Suprapubic skin (tissue), 4 donors: ENCODE measurements at regions not wholly inside any gene's neighbourhood (a gene's known extent, or its start where the extent isn't known, plus 50 kb on each side); places are given as distances from the start of the nearest gene placed in this dataset.

Source experiments
- DNase-seq, 2 donors: peaks; one replicate each; pipeline ENCODE4 v3.0.0-alpha.2; 2019; ENCODE audit warnings: low spot score in 2 of 2
- H3K27ac ChIP-seq: fragments of 200-600 bp; sonication (generic); one replicate; pipeline ENCODE4 v1.5.1; 2019
- H3K27me3 ChIP-seq: fragments of 200-600 bp; sonication (generic); one replicate; pipeline ENCODE4 v1.5.1; 2019
- H3K36me3 ChIP-seq: fragments of 200-600 bp; sonication (generic); one replicate; pipeline ENCODE4 v1.5.1; 2019
- H3K4me1 ChIP-seq: fragments of 200-600 bp; sonication (generic); one replicate; pipeline ENCODE4 v1.5.1; 2019
- H3K4me3 ChIP-seq: fragments of 200-600 bp; sonication (generic); one replicate; pipeline ENCODE4 v1.5.1; 2019; ENCODE audit warnings: mild to moderate bottlenecking
- H3K9me3 ChIP-seq: fragments of 200-600 bp; sonication (generic); one replicate; pipeline ENCODE4 v1.5.1; 2019
- CTCF ChIP-seq, 2 donors: fragments of 200-600 bp in 1 of 2; fragments of 450-650 bp in 1 of 2; sonication (generic) in 1 of 2; IDR thresholded peaks; one replicate each; pipeline ENCODE4 v1.5.1; 2016 to 2019; ENCODE audit warnings: antibody characterized with exemption in 2 of 2, mild to moderate bottlenecking in 1 of 2, moderate library complexity in 1 of 2
- EP300 ChIP-seq: sonication (generic); formaldehyde crosslinking; IDR thresholded peaks from one replicate; pipeline ENCODE4 v1.6.1; 2017; ENCODE audit warnings: antibody characterized with exemption
- POLR2A ChIP-seq, 2 donors: fragments of 450-650 bp; IDR thresholded peaks; one replicate each; pipeline ENCODE4 v1.6.1; 2017; ENCODE audit warnings: antibody characterized with exemption in 2 of 2, mild to moderate bottlenecking in 2 of 2, moderate library complexity in 2 of 2
- POLR2AphosphoS5 ChIP-seq, 3 donors: sonication (generic); formaldehyde crosslinking; IDR thresholded peaks; one replicate each; pipeline ENCODE4 v1.6.1; 2017; ENCODE audit warnings: antibody characterized with exemption in 3 of 3
- WGBS: methylation state at CpG from one replicate; pipeline ENCODE4 v1.1.5; 2018; 5-methylcytosine and 5-hydroxymethylcytosine counted together

GRCh38 chr14:65206078-65206447 lies 103.7 kb upstream of the MAX start:
- TF ChIP-seq POLR2A (IDR thresholded peaks at IDR 0.05) (no peak), CTCF (IDR thresholded peaks at IDR 0.05) (no peak), EP300 (no peak), POLR2AphosphoS5 (IDR thresholded peaks at IDR 0.05) (no peak)
- no peaks in the 10 kb centered on the region for H3K4me1 ChIP-seq
- H3K27ac ChIP-seq: no peak overlapping the region
- H3K36me3 ChIP-seq: no peaks in the 10 kb centered on the region
- WGBS: 87% methylated on average over 7 of the region's 7 CpGs
- no peaks in the 10 kb centered on the region for H3K27me3 ChIP-seq
- no peak overlapping the region for H3K4me3 ChIP-seq
- DNase-seq: no peak
- H3K9me3 ChIP-seq: no peaks in the 10 kb centered on the region

- Histone ChIP-seq H3K36me3 (no peaks in the 10 kb centered on the region), H3K4me1 (no peaks in the 10 kb centered on the region), H3K27me3 (no peaks in the 10 kb centered on the region), H3K27ac (no peak overlapping the region), H3K4me3 (no peak overlapping the region), H3K9me3 (no peaks in the 10 kb centered on the region)
- no peak for TF ChIP-seq POLR2AphosphoS5 (IDR thresholded peaks at IDR 0.05)
- TF ChIP-seq CTCF (IDR thresholded peaks at IDR 0.05): no peak
- TF ChIP-seq POLR2A (IDR thresholded peaks at IDR 0.05): no peak
- TF ChIP-seq EP300: no peak
- no peak for DNase-seq
- WGBS: 85% methylated on average over 3 of the region's 3 CpGs
Measured at GRCh38 chr14:65206448-65207096, 104.3 kb upstream of the MAX start.

GRCh38 chr14:65208548-65208947 lies 106.2 kb upstream of the MAX start:
- no peaks in the 10 kb centered on the region for H3K27me3 ChIP-seq
- 92% methylated on average over 10 of the region's 10 CpGs for WGBS
- H3K9me3 ChIP-seq: no peaks in the 10 kb centered on the region
- no peak for TF ChIP-seq POLR2A (IDR thresholded peaks at IDR 0.05)
- no peak for TF ChIP-seq CTCF (IDR thresholded peaks at IDR 0.05)
- TF ChIP-seq POLR2AphosphoS5 (IDR thresholded peaks at IDR 0.05): no peak
- no peak for TF ChIP-seq EP300
- H3K4me1 ChIP-seq: no peaks in the 10 kb centered on the region
- H3K4me3 ChIP-seq: no peak overlapping the region
- H3K27ac ChIP-seq: no peak overlapping the region
- no peak for DNase-seq
- no peaks in the 10 kb centered on the region for H3K36me3 ChIP-seq

GRCh38 chr14:65210118-65210821 lies 108.0 kb upstream of the MAX start:
- Histone ChIP-seq H3K27ac (no peak overlapping the region), H3K9me3 (no peaks in the 10 kb centered on the region), H3K27me3 (no peaks in the 10 kb centered on the region), H3K4me3 (no peak overlapping the region), H3K36me3 (no peaks in the 10 kb centered on the region), H3K4me1 (no peaks in the 10 kb centered on the region)
- no peak for DNase-seq
- WGBS: 82% methylated on average over 4 of the region's 4 CpGs
- no peak for TF ChIP-seq POLR2A (IDR thresholded peaks at IDR 0.05)
- no peak for TF ChIP-seq EP300
- TF ChIP-seq POLR2AphosphoS5 (IDR thresholded peaks at IDR 0.05): no peak
- no peak for TF ChIP-seq CTCF (IDR thresholded peaks at IDR 0.05)

GRCh38 chr14:65210822-65211182 lies 108.5 kb upstream of the MAX start:
- H3K36me3 ChIP-seq: no peaks in the 10 kb centered on the region
- TF ChIP-seq EP300 (no peak), CTCF (IDR thresholded peaks at IDR 0.05) (no peak), POLR2A (IDR thresholded peaks at IDR 0.05) (no peak), POLR2AphosphoS5 (IDR thresholded peaks at IDR 0.05) (no peak)
- H3K27ac ChIP-seq: no peak overlapping the region

More at GRCh38 chr14:65210822-65211182, 108.5 kb upstream of the MAX start:
- H3K9me3 ChIP-seq: no peaks in the 10 kb centered on the region
- DNase-seq: no peak
- H3K4me1 ChIP-seq: no peaks in the 10 kb centered on the region
- H3K4me3 ChIP-seq: no peak overlapping the region
- no peaks in the 10 kb centered on the region for H3K27me3 ChIP-seq
